ENCODE measurements at regions not wholly inside any gene's neighbourhood (a gene's known extent, or its start where the extent isn't known, plus 50 kb on each side); places are given as distances from the start of the nearest gene placed in this dataset.

DNA sequence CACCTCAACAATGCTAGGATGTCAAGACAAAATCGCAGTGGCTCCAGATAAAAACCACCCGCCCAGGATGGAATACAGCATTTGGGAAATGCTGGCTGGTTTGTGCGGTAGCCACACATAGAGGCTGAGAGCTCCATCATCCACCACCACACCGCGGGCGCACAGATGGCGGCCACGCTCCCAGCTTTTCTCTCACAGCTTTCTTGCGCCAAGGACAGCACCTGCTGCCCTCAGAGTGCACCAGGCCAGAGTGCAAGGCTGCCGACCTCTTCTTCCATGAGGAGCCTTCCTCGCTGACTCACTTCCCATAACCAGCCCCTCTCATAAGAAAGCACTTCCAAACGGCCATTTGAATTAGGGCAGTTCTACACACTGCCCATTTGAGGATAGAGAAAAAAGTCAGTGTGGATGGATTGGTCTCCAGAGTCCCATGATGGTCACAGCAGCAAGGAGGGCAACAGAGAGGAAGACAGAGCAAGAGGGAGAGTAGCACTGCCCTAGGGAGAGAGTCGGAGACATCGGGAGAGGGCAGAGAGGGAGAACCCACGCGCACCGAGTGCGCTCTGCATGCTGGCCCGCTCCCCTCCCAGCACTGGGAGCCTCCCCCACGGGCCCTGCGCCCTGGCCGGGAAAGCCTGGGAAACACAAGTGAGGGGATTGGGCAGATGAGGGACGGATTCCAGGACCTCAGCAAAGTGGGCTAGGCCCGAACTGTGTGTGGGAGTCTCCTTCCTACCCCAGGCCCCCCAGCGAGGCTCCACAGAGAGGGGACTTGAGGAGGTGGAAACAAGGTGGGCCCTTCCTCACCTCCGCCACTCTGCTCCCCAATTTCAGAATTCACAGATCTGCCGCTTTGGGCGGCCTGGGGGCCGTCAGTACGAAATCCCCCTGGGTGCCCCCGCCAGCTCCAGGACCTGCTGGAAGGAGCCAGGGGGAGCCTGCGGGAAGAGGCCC lies 156.9 kb downstream of the USP12 start:
- intact Hi-C loops (cut with micrococcal nuclease): no loop called here
- no peak overlapping the region for H3K4me3 Mint-ChIP-seq (ENCODE audit: unreplicated experiment)
- CTCF ChIA-PET: no interaction called here

DNA sequence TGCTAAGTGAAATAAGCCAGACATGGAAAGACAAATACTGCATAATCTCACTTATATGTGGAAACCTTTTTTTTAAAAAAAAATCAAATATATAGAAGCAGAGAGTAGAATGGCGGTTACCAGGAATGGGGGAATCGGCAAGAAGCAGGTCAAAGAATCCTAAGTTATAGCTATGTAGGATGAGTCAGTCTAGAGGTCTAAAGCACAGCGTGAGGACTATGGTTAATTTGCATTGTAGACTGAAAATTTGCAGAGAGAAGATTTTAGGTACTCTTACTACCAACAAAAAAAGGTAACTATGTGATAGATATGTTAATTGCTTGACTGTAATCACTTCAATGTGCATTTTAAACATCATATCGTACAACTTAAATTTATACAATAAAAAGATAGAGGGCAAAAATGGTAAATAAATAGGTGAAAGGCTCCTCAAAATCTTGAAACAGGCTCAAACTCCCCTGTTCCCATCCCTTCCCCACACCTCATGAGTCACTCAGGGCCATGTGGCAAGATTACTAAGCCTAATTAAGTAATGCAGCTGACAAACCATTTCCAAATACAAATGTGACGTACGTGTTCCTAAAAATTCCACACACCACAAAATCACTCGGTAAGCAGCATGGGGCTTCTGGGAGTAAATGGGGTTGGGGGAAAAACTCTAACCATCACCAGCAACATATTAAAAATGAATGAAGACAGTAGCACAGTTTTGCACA lies 159.0 kb downstream of the USP12 start:
- H3K9me3 Mint-ChIP-seq (ENCODE audit: unreplicated experiment): no peaks in the 10 kb centered on the region
- peak overlapping the region; percentile 10 for H3K4me3 Mint-ChIP-seq (ENCODE audit: unreplicated experiment)
- ChIA-PET POLR2A (interaction anchor here (0.6 to 3.4 kb wide), 8 partner anchors 10 to 183 kb away, joined by 3 to 11 read pairs (median 4); no protein-coding TSS in a partner anchor), CTCF (interaction anchor here (0.7 to 1.5 kb wide), 4 partner anchors 8 to 814 kb away, joined by 3 to 4 read pairs (median 3); no protein-coding TSS in a partner anchor)
- intact Hi-C loops (cut with micrococcal nuclease): no loop called here
- peaks cover 8% of the 10 kb centered on the region for H3K4me1 Mint-ChIP-seq (ENCODE audit: insufficient read depth, unreplicated experiment)
- DNase-seq (ENCODE audit: unreplicated experiment): peak; percentile 89
- BruUV-seq (replicated peaks): no TSS peak
- H3K36me3 Mint-ChIP-seq (ENCODE audit: insufficient read depth, unreplicated experiment): no peaks in the 10 kb centered on the region
- no peaks in the 10 kb centered on the region for H3K27me3 Mint-ChIP-seq (ENCODE audit: insufficient read depth, unreplicated experiment)
- TF ChIP-seq CTCF (IDR thresholded peaks at IDR 0.05; ENCODE audit: unreplicated experiment): no peak
- H3K27ac Mint-ChIP-seq (ENCODE audit: low read depth, unreplicated experiment): peak overlapping the region; percentile 59

More for the DNA sequence above, 156.9 kb downstream of the USP12 start:
- Mint-ChIP-seq H3K9me3 (ENCODE audit: unreplicated experiment) (no peaks in the 10 kb centered on the region), H3K36me3 (ENCODE audit: insufficient read depth, unreplicated experiment) (no peaks in the 10 kb centered on the region), H3K4me1 (ENCODE audit: insufficient read depth, unreplicated experiment) (peaks cover 8% of the 10 kb centered on the region), H3K27me3 (ENCODE audit: insufficient read depth, unreplicated experiment) (no peaks in the 10 kb centered on the region), H3K27ac (ENCODE audit: low read depth, unreplicated experiment) (no peak overlapping the region)
- BruUV-seq (replicated peaks): no TSS peak
- TF ChIP-seq CTCF (IDR thresholded peaks at IDR 0.05; ENCODE audit: unreplicated experiment): no peak
- DNase-seq (ENCODE audit: unreplicated experiment): no peak
- POLR2A ChIA-PET: interaction anchor here (1.0 to 3.4 kb wide), 2 partner anchors 40 to 116 kb away, joined by 6 to 11 read pairs; no protein-coding TSS in a partner anchor

- Mint-ChIP-seq H3K9me3 (ENCODE audit: unreplicated experiment) (no peaks in the 10 kb centered on the region), H3K4me3 (ENCODE audit: unreplicated experiment) (no peak overlapping the region), H3K27me3 (ENCODE audit: insufficient read depth, unreplicated experiment) (no peaks in the 10 kb centered on the region), H3K4me1 (ENCODE audit: insufficient read depth, unreplicated experiment) (peaks cover 8% of the 10 kb centered on the region), H3K27ac (ENCODE audit: low read depth, unreplicated experiment) (no peak overlapping the region), H3K36me3 (ENCODE audit: insufficient read depth, unreplicated experiment) (no peaks in the 10 kb centered on the region)
- DNase-seq (ENCODE audit: unreplicated experiment): no peak
- no peak for TF ChIP-seq CTCF (IDR thresholded peaks at IDR 0.05; ENCODE audit: unreplicated experiment)
- ChIA-PET CTCF (interaction anchor here (1.5 kb wide), 1 partner anchor 26 kb away, joined by 4 read pairs; no protein-coding TSS in a partner anchor), POLR2A (interaction anchor here (1.0 to 3.4 kb wide), 4 partner anchors 31 to 413 kb away, joined by 3 to 11 read pairs (median 4); partner anchors contain the start of gene GTF3A)
- intact Hi-C loops (cut with micrococcal nuclease): no loop called here
- BruUV-seq (replicated peaks): no TSS peak
Measured at GRCh38 chr13:27011661-27012060, 159.9 kb downstream of the USP12 start.

- BruUV-seq (replicated peaks): no TSS peak
- CTCF ChIA-PET: interaction anchor here (0.6 to 4.4 kb wide), 3 partner anchors 23 to 230 kb away, joined by 3 to 24 read pairs (median 3); no protein-coding TSS in a partner anchor
Measured at GRCh38 chr13:27008733-27009132, 162.9 kb downstream of the USP12 start.

More at GRCh38 chr13:27008733-27009132, 162.9 kb downstream of the USP12 start:
- no peak for DNase-seq (ENCODE audit: unreplicated experiment)
- POLR2A ChIA-PET: interaction anchor here (0.6 to 1.2 kb wide), 4 partner anchors 11 to 326 kb away, joined by 3 to 4 read pairs (median 3); no protein-coding TSS in a partner anchor
- intact Hi-C loops (cut with micrococcal nuclease): no loop called here
- TF ChIP-seq CTCF (IDR thresholded peaks at IDR 0.05; ENCODE audit: unreplicated experiment): no peak
- Mint-ChIP-seq H3K27me3 (ENCODE audit: insufficient read depth, unreplicated experiment) (no peaks in the 10 kb centered on the region), H3K4me3 (ENCODE audit: unreplicated experiment) (no peak overlapping the region), H3K9me3 (ENCODE audit: unreplicated experiment) (no peaks in the 10 kb centered on the region), H3K4me1 (ENCODE audit: insufficient read depth, unreplicated experiment) (peaks cover 8% of the 10 kb centered on the region), H3K27ac (ENCODE audit: low read depth, unreplicated experiment) (no peak overlapping the region), H3K36me3 (ENCODE audit: insufficient read depth, unreplicated experiment) (no peaks in the 10 kb centered on the region)

All from MCF 10A (cell line).